ENCODE measurements at regions not wholly inside any gene's neighbourhood (a gene's known extent, or its start where the extent isn't known, plus 50 kb on each side); places are given as distances from the start of the nearest gene placed in this dataset.
A peak's percentile ranks its signal among the peaks of the same experiment; 100 is the strongest.

GRCh38 chr5:79851391-79851863 is 139.6 kb downstream of the MTX3 start:
- Histone ChIP-seq H3K27ac (ENCODE audit: low read depth in 1 of 2, low read length in 2 of 2) (no peak overlapping the region), H3K9me3 (ENCODE audit: control insufficient read depth in 4 of 4, low read length in 3 of 4) (no peaks in the 10 kb centered on the region), H3K4me3 (ENCODE audit: low read depth in 1 of 3, low read length in 3 of 3) (no peak overlapping the region), H3K9ac (ENCODE audit: low read depth in 1 of 2, low read length in 2 of 2) (no peak overlapping the region), H3K4me1 (ENCODE audit: control insufficient read depth in 4 of 4, insufficient read depth in 4 of 4, low read length in 3 of 4) (no peaks in the 10 kb centered on the region), H3K27me3 (ENCODE audit: control insufficient read depth in 4 of 4, insufficient read depth in 4 of 4, low read length in 3 of 4) (no peaks in the 10 kb centered on the region), H3K36me3 (ENCODE audit: control insufficient read depth in 4 of 4, insufficient read depth in 3 of 4, low read depth in 1 of 4, low read length in 3 of 4) (no peaks in the 10 kb centered on the region)
- DNase-seq (ENCODE audit: low spot score) = no peak
- TF ChIP-seq ATF3 (IDR thresholded peaks at IDR 0.05) = no peak
- TF ChIP-seq, protein P1, sequence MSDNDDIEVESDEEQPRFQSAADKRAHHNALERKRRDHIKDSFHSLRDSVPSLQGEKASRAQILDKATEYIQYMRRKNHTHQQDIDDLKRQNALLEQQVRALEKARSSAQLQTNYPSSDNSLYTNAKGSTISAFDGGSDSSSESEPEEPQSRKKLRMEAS (IDR thresholded peaks at IDR 0.05) = no peak
- TF ChIP-seq FOXA2 (IDR thresholded peaks at IDR 0.05) = no peak
- TF ChIP-seq TAF1 (conservative IDR thresholded peaks at IDR 0.05) = no peak
- no peak for TF ChIP-seq HNF4A (conservative IDR thresholded peaks at IDR 0.05)
- TF ChIP-seq SP1 (IDR thresholded peaks at IDR 0.05) = no peak
- TF ChIP-seq JUND (IDR thresholded peaks at IDR 0.05) = no peak
- TF ChIP-seq YY1 (IDR thresholded peaks at IDR 0.05) = no peak
- no peak for TF ChIP-seq CTCF (IDR thresholded peaks at IDR 0.05; ENCODE audit: low read depth, low read length, missing input control)
- no peak for TF ChIP-seq GABPA (IDR thresholded peaks at IDR 0.05 in 1 of 2, conservative IDR thresholded peaks at IDR 0.05 in 1 of 2)
- 88% methylated on average over 7 of the region's 7 CpGs for WGBS

- no peaks in the 10 kb centered on the region for H3K27me3 ChIP-seq (ENCODE audit: control insufficient read depth in 4 of 4, insufficient read depth in 4 of 4, low read length in 3 of 4)
- no peaks in the 10 kb centered on the region for H3K36me3 ChIP-seq (ENCODE audit: control insufficient read depth in 4 of 4, insufficient read depth in 3 of 4, low read depth in 1 of 4, low read length in 3 of 4)
- no peaks in the 10 kb centered on the region for H3K4me1 ChIP-seq (ENCODE audit: control insufficient read depth in 4 of 4, insufficient read depth in 4 of 4, low read length in 3 of 4)
- peak; percentile 14 for DNase-seq (ENCODE audit: low spot score)
- no peak overlapping the region for H3K9ac ChIP-seq (ENCODE audit: low read depth in 1 of 2, low read length in 2 of 2)
- TF ChIP-seq, protein P2, sequence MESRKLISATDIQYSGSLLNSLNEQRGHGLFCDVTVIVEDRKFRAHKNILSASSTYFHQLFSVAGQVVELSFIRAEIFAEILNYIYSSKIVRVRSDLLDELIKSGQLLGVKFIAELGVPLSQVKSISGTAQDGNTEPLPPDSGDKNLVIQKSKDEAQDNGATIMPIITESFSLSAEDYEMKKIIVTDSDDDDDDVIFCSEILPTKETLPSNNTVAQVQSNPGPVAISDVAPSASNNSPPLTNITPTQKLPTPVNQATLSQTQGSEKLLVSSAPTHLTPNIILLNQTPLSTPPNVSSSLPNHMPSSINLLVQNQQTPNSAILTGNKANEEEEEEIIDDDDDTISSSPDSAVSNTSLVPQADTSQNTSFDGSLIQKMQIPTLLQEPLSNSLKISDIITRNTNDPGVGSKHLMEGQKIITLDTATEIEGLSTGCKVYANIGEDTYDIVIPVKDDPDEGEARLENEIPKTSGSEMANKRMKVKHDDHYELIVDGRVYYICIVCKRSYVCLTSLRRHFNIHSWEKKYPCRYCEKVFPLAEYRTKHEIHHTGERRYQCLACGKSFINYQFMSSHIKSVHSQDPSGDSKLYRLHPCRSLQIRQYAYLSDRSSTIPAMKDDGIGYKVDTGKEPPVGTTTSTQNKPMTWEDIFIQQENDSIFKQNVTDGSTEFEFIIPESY (IDR thresholded peaks at IDR 0.05) = no peak
- TF ChIP-seq HNF4A (conservative IDR thresholded peaks at IDR 0.05) (no peak), TAF1 (conservative IDR thresholded peaks at IDR 0.05) (no peak)
- WGBS = 83% methylated on average over 5 of the region's 5 CpGs
- H3K9me3 ChIP-seq (ENCODE audit: control insufficient read depth in 4 of 4, low read length in 3 of 4) = no peaks in the 10 kb centered on the region
- no peak overlapping the region for H3K27ac ChIP-seq (ENCODE audit: low read depth in 1 of 2, low read length in 2 of 2)
- no peak overlapping the region for H3K4me3 ChIP-seq (ENCODE audit: low read depth in 1 of 3, low read length in 3 of 3)
Measured at GRCh38 chr5:79850941-79851340, 140.1 kb downstream of the MTX3 start.

GRCh38 chr5:79850316-79850822 is 140.7 kb downstream of the MTX3 start:
- H3K9me3 ChIP-seq (ENCODE audit: control insufficient read depth in 4 of 4, low read length in 3 of 4) = no peaks in the 10 kb centered on the region
- no peak overlapping the region for H3K27ac ChIP-seq (ENCODE audit: low read depth in 1 of 2, low read length in 2 of 2)
- no peaks in the 10 kb centered on the region for H3K27me3 ChIP-seq (ENCODE audit: control insufficient read depth in 4 of 4, insufficient read depth in 4 of 4, low read length in 3 of 4)
- DNase-seq (ENCODE audit: low spot score) = peak; percentile 16
- H3K36me3 ChIP-seq (ENCODE audit: control insufficient read depth in 4 of 4, insufficient read depth in 3 of 4, low read depth in 1 of 4, low read length in 3 of 4) = no peaks in the 10 kb centered on the region
- WGBS = 95% methylated on average over 10 of the region's 10 CpGs
- no peak overlapping the region for H3K9ac ChIP-seq (ENCODE audit: low read depth in 1 of 2, low read length in 2 of 2)
- H3K4me1 ChIP-seq (ENCODE audit: control insufficient read depth in 4 of 4, insufficient read depth in 4 of 4, low read length in 3 of 4) = no peaks in the 10 kb centered on the region
- H3K4me3 ChIP-seq (ENCODE audit: low read depth in 1 of 3, low read length in 3 of 3) = no peak overlapping the region
- no peak for TF ChIP-seq CTCF (IDR thresholded peaks at IDR 0.05; ENCODE audit: low read depth, low read length, missing input control)
- TF ChIP-seq, protein P1 (IDR thresholded peaks at IDR 0.05) = no peak
- no peak for TF ChIP-seq SP1 (IDR thresholded peaks at IDR 0.05)
- TF ChIP-seq FOXA2 (IDR thresholded peaks at IDR 0.05) = no peak
- TF ChIP-seq GABPA (IDR thresholded peaks at IDR 0.05 in 1 of 2, conservative IDR thresholded peaks at IDR 0.05 in 1 of 2) = no peak
- TF ChIP-seq FOXA1 (IDR thresholded peaks at IDR 0.05) = no peak
- TF ChIP-seq REST (IDR thresholded peaks at IDR 0.05) = no peak
- no peak for TF ChIP-seq RAD21 (IDR thresholded peaks at IDR 0.05)
- no peak for TF ChIP-seq ATF3 (IDR thresholded peaks at IDR 0.05)
- no peak for TF ChIP-seq HNF4G (IDR thresholded peaks at IDR 0.05)
- no peak for TF ChIP-seq TAF1 (conservative IDR thresholded peaks at IDR 0.05)

Measured in liver (tissue), 8 donors.